HEK293T (cell line): ENCODE measurements at regions not wholly inside any gene's neighbourhood (a gene's known extent, or its start where the extent isn't known, plus 50 kb on each side); places are given as distances from the start of the nearest gene placed in this dataset.

Experiments
- FOXM1 ChIP-seq: fragments of 450-650 bp; IDR thresholded peaks from 2 replicates; pipeline ENCODE4 v1.6.1; 2017; ENCODE audit warnings: mild to moderate bottlenecking, borderline replicate concordance
- PKNOX1 ChIP-seq: fragments of 450-650 bp; IDR thresholded peaks from 2 replicates; pipeline ENCODE4 v1.6.1; 2016
- SP1 ChIP-seq: fragments of 450-650 bp; IDR thresholded peaks from 2 replicates; pipeline ENCODE4 v1.6.1; 2017
- SUZ12 ChIP-seq: fragments of 450-650 bp; IDR thresholded peaks from 2 replicates; pipeline ENCODE4 v1.6.1; 2016; ENCODE audit warnings: mild to moderate bottlenecking

GRCh38 chr20:57851025-57851682, 141.3 kb upstream of the PMEPA1 start:
- TF ChIP-seq SP1, result no peak
- no peak for TF ChIP-seq SUZ12
- TF ChIP-seq PKNOX1, result no peak
- TF ChIP-seq FOXM1, result no peak
